ENCODE measurements at regions not wholly inside any gene's neighbourhood (a gene's known extent, or its start where the extent isn't known, plus 50 kb on each side); places are given as distances from the start of the nearest gene placed in this dataset.

GRCh38 chr12:61860451-61860850, 399.8 kb upstream of the USP15 start:
- no peak for DNase-seq

- no peak for DNase-seq
Observed at GRCh38 chr12:61862986-61863385, 397.2 kb upstream of the USP15 start.

GRCh38 chr12:61863811-61864210, 396.4 kb upstream of the USP15 start:
- no peak for DNase-seq

GRCh38 chr12:61869796-61870195, 390.4 kb upstream of the USP15 start:
- DNase-seq, result no peak

GRCh38 chr12:61870658-61871484, 389.3 kb upstream of the USP15 start:
- no peak for DNase-seq

GRCh38 chr12:61871485-61871810, 388.8 kb upstream of the USP15 start:
- DNase-seq, result no peak

- DNase-seq, result no peak
Observed at GRCh38 chr12:61879229-61879628, 381.0 kb upstream of the USP15 start.

DNA sequence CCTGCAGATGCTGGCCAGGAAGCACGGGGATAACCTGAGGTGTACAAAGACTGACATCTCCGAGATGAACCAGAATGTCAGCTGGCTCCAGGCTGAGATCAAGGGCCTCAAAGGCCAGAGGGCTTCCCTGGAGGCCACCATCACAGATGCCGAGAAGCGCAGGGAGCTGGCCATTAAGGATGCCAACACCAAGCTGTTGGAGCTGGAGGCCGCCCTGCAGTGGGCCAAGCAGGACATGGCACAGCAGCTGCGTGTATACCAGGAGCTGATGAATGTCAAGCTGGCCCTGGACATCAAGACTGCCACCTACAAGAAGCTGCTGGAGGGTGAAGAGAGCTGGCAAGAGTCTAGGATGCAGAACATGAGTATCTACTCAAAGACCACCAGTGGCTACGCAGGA, 380.0 kb upstream of the USP15 start:
- no peak for DNase-seq

- no peak for DNase-seq
Observed at GRCh38 chr12:61891632-61892031, 368.6 kb upstream of the USP15 start.

GRCh38 chr12:61894168-61894567, 366.0 kb upstream of the USP15 start:
- DNase-seq, result no peak

DNA sequence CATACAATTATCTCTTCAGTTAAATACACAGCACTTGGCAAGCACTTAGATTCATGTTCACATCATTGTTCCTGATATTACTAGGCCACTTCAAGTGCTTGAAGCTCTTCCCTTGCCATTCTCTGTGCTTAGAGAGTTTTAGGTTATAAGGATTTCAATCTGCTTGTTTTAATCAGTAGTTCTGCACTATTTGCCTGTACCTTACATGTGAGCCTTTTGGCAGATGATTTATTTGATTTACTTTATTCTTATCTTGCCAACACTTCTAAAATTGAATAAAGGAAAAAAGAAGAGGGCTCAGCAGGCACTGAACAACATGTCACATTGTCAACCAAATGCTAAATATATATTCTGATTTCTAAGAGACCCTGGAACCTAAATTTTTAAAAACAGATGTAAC, 363.8 kb upstream of the USP15 start:
- no peak for DNase-seq

DNA sequence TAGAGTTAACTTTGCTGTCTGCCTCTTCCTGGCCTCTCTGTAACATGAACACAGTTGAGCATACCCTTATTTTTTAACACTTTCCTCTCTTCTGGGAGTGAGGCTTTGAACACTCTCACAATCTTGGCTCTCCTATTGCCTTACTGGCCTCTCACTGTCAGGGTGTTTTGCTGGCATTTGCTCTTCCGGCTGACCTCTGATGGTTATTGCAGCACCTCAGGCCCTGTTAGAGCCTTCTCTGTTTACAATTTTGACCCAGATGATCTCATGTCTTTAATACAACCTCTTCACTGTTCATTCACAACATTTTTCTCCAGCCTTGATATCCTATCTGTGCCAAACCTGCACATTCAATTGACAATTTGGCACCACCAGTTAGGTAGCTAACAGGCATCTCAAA, 357.8 kb upstream of the USP15 start:
- no peak for DNase-seq

DNA sequence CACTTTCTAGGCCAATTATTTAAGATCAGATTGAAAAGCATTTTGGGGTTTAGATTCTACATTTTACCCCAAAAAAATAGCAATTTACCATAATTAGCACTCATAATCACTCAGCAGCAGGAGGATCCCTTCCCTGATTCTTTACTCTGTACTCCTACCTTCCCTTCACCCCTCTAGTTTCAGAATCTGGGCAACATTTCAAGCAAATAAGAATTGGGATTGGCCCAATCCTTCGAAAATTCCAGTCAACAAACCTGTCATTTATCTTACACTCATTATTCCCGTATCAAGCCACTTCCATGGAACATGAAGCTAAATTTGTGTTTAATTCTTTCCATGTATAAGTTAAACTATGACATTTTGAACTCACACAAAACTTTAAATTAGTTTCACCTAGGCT, 349.1 kb upstream of the USP15 start:
- DNase-seq, result no peak

- no peak for DNase-seq
Observed at GRCh38 chr12:61915420-61915819, 344.8 kb upstream of the USP15 start.

DNA sequence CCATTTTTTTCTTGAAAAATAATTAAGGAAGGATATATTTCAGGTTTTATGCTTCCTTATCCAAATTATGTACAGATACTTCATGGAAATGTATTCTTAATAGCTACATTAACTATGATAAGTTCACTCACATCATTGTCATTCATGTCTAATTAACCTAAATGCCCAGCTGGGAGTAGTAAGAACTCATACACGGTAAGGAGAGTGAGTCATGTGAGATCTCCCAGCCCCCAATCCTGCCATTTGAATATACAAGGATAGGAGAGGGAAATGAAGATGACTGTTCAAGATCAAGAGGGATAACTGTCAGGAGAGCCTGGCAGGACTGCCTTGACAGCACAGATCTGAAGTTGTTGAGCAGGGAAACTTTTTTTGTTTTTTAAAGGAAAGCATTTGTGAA, 343.4 kb upstream of the USP15 start:
- no peak for DNase-seq

- no peak for DNase-seq
Observed at GRCh38 chr12:61919686-61920085, 340.5 kb upstream of the USP15 start.

- DNase-seq, result no peak
Observed at GRCh38 chr12:61920230-61920629, 340.0 kb upstream of the USP15 start.

- DNase-seq, result no peak
Observed at GRCh38 chr12:61923152-61923551, 337.1 kb upstream of the USP15 start.

DNA sequence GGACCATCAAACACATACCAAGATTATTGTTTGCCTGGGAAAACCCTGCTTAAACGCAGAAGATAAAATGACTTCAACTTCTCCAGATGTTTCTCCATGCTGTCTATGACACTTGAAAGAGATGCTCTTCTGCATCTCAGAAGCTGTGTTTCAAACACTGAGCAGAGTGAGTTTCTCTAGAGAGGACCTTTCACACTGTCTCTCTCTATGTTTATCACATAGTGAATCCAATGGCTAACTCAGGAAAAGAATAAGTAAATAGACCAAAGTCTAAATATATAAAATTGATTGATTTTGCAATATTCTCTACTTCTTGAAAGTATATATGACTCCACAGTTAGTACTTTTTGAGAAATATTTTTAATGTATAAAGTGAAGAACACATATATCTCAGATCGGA, 325.6 kb upstream of the USP15 start:
- DNase-seq, result no peak

DNA sequence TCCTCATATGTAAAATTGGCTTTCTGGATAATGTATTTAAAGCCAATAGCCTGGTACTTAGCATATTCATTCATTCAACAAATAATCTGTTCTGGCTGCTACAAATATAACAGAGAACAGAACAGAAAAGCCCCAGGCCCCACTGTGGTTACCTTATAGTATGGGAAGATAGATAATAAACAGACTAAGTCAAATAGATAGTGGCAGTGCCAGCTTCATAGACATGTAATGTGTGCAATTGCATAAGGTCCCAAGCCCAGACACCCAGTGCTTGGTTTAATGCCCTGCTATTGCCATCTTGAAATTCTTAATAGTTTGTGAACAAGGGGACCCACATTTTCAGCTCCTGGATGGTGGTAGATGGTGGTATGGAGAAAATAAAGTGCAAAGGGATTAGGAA, 320.2 kb upstream of the USP15 start:
- DNase-seq, result no peak

GRCh38 chr12:61956545-61956944, 303.7 kb upstream of the USP15 start:
- no peak for DNase-seq

- DNase-seq, result no peak
Observed at GRCh38 chr12:61974461-61974860, 285.7 kb upstream of the USP15 start.

DNA sequence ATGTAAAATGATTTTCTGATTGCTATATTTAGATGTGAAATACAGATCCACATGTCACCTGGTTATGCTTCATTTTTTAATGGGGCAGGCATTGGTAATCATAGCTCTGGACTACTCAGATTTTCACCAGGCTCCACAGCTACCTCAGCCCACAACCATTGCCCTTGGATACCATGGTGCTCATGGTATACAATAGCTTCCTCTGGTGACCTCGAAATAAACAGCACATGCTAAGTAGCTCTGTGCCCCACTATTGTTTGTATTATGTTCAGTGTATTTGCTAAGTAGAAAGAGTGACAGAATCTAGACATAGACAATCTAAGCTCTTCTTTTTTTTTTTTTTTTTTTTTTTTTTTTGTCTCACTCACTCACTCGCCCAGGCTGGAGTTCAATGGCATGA, 274.4 kb upstream of the USP15 start:
- no peak for DNase-seq

DNA sequence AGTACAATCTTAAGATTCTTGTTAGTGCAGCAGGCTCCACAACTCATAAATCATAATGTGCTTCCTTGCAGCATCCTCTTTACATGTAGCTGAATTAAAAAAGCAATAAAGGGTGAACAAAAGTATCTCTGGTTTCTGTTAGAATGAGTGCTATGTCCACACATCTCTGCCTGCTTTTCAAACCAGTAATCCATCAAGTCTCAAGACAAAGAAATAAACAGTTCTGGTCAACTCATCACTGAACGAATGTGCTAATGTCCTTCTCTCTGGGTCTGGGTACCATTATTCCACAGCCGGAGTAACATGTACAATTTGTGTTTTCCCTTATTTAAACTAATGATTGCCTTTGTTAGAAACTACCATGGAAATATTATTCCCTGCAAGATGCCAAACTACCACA, 273.0 kb upstream of the USP15 start:
- no peak for DNase-seq

DNA sequence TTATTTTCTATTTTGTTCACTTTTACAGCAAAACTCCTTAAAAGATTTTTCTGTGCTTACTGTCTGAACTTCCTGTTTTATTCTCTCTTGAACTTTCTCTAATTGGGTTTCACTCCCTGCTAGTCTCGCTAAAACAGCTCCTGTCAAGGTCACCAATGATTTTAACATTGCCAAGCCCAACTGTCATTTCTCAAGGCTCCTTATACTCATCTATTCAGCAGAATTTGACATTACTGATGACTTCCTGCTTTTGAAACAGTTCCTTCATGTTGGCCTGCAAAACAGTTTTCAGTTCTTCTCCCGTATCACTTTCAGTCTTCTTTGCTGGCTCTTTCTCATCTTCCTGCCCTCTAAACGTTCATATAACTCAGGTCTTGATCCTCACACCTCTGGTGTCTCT, 268.5 kb upstream of the USP15 start:
- no peak for DNase-seq
